Muscle of arm (tissue), 1 donor: ENCODE measurements at regions not wholly inside any gene's neighbourhood (a gene's known extent, or its start where the extent isn't known, plus 50 kb on each side); places are given as distances from the start of the nearest gene placed in this dataset.
A peak's percentile ranks its signal among the peaks of the same experiment; 100 is the strongest.

Experiments
- DNase-seq: peaks from one replicate; pipeline ENCODE4 v3.0.0-alpha.2; 2013

DNA sequence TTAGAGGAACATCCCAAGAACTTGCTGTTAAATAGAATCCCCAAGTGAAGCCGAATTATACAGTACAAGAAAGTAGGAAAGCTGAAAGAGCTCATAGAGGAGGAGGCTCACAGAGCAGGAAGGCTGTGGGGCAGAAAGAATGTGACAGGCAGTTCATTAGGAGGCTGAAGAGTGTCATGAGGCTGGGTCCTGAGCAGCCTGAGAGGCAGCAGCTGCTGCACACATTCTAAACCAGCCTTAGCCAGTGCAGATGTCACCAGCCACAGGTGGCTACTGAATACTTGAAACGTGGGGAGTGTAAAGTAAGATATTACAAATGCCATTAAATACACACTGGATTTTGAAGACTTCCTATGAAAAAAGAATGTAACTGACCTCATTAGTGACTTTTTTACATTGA, 490.2 kb upstream of the KLHL29 start:
- DNase-seq: no peak

GRCh38 chr2:22897428-22897827, 487.6 kb upstream of the KLHL29 start:
- no peak for DNase-seq

DNA sequence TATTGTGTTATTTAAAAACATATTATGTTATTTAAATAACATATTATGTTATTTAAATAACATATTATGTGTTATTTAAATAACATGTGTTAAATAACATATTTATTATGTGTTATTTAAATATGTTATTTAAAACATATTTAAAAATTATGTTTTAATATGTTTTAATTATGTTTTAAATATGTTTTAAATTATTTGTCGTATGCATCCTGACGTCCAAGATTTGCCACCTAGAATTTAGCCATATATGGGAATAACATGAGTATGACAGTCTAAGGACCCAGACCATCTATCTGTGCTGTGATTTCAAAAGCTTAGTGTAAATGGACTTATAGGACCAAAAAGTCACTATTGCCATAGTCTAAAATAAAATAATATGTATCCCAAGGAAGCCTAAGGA, 484.3 kb upstream of the KLHL29 start:
- DNase-seq: no peak

DNA sequence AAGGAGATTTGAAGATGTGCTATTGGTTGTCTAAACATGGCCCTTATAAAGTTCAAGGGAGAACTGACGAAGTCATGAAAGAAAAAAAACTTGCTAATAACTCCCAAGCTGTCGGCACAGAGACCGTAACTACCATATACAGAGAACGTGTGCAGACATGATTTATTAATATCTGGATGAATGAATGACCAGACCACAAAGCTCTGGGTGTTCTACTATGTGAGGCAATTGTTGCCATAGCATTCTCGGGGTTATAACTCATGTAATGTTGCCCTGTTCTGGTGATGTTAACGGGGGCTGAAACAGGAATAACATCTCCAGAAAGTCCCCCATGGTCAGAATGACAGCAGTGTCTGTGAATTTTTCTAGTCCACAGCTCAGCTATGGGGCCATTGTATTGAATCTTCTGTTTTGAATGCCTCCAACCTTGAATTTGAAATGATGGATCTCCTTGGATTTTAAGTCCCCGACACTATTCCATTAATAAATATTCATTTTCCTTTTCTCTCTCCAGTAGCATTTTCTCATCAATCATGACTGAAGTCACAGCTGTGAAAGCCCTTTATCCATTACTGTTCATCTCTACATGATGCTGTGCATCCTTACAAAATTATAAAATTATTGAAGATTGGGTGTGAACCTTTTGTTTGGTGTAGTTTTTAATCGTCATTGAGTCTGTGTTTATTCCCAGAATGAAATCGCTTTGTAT, 483.4 kb upstream of the KLHL29 start:
- DNase-seq: no peak

DNA sequence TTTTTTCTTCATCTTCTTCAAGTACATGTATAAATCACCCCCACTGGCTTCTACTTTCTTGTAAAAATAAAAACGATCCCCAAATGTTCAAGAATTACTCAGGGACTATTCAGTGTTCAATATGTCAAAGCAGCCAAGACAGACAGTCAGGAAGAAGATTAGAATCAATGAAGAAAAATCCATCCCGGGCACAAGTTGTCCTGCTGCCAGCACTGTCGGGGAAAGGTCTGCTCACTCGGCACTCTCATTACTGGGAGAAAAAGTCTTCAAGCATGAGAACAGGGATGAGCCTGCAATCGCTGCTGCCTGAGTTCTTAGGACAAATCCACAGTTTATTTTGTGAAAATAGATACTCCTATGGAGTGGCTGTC, 482.8 kb upstream of the KLHL29 start:
- DNase-seq: no peak

DNA sequence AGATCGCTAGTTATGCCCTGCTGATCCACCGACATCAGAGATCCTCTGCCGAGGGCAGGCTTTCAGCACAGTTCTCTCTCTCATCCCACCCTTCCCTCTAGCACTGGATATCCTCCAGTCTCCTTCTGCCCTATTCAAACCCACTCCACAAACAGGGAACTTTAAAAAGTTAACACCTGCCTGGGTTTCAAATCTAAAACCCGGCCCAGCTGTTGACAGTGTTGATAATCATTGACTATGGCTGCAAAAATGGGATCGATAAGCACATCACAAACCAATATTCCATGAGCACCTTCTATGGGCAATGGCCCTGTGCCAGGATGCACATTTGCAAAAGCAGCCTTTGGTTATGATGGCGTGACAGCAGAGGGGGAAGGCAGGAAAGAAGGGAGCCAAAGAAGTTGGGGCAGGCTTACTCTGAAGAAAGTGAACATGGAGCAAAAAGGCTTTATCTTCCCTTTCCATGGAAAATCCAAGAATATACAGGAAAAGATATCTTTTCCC, 482.3 kb upstream of the KLHL29 start:
- no peak for DNase-seq

DNA sequence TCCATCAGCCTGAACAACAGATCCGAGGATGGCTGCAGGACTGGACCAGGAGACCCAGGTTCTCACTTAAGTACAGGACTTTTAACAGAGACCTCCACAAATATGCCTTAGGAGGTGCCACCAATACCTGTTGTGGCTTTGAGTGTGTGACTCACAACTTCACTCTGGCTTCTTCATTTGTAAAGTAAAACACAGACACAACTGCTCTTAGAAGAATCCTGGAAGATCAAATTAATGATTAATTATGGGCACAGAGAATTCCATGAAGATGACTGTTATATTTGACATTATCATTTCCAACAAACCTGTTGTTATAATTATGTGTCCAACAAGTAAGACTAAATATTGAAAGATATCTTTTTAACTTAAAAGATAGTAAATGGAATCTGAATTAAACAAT, 481.4 kb upstream of the KLHL29 start:
- no peak for DNase-seq

- DNase-seq: no peak
Measured at GRCh38 chr2:22904126-22904684, 480.8 kb upstream of the KLHL29 start.

GRCh38 chr2:22907330-22907729, 477.6 kb upstream of the KLHL29 start:
- no peak for DNase-seq

DNA sequence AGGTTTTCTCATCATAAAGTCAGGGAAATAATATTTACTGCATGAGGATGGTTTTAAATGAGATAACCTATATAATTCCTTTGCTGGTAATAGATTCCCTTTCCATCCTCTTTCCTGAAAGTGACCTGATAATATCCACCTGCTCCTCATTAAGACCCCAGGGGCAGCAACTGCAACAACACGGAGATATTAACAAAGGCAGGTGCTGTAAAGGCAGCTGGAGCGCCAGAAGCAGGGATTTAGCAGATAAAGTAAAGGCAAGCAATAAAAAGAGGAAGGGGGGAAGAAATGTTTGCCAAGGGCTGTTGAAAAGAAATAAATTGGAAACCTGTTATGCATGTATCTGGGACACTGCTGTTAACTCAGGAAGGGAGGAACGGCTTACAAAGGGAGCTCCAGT, 472.6 kb upstream of the KLHL29 start:
- DNase-seq: no peak

- DNase-seq: no peak
Measured at GRCh38 chr2:22929998-22930397, 455.0 kb upstream of the KLHL29 start.

- no peak for DNase-seq
Measured at GRCh38 chr2:22930781-22931180, 454.2 kb upstream of the KLHL29 start.

DNA sequence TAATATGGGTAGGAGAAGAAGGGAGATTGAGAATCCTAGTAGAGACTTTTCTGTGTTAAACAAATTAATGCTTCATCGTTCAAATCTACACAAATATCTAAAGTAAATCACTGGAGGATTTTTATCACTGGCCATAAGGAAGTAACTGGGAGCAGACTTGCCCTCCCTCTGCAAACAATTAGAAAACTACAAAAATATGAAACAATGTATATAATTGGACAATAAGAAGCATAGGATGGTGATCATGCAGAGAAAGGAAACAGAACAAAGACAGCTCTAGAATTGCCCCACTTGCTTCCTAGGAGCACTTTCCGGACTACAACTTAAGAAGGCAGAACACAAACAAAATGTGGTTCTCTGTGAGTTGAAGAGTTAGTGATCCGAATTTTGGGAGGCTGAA, 452.7 kb upstream of the KLHL29 start:
- DNase-seq: no peak

- no peak for DNase-seq
Measured at GRCh38 chr2:22934747-22935146, 450.2 kb upstream of the KLHL29 start.

GRCh38 chr2:22942441-22942840, 442.5 kb upstream of the KLHL29 start:
- no peak for DNase-seq

- no peak for DNase-seq
Measured at GRCh38 chr2:22944143-22944542, 440.8 kb upstream of the KLHL29 start.

DNA sequence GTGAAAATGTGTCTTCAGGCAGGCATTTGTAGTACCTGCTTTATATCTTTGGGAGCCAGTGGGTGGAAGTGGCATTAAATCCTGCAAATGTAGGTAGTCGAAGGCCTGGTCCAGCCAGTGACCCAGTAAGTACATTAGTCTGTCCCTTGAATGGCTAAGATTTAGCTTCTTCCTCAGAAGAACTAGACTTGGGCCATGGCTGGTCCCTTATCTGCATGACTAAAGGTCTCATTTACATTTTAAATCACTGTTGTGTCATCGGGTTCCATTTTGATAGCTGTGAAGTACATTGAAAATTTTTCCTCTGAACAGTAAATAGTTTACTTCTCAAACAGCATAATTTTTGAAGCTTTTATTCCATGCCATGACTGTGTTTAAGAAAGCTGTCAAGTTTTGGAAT, 438.4 kb upstream of the KLHL29 start:
- no peak for DNase-seq

- no peak for DNase-seq
Measured at GRCh38 chr2:22947741-22948140, 437.2 kb upstream of the KLHL29 start.

DNA sequence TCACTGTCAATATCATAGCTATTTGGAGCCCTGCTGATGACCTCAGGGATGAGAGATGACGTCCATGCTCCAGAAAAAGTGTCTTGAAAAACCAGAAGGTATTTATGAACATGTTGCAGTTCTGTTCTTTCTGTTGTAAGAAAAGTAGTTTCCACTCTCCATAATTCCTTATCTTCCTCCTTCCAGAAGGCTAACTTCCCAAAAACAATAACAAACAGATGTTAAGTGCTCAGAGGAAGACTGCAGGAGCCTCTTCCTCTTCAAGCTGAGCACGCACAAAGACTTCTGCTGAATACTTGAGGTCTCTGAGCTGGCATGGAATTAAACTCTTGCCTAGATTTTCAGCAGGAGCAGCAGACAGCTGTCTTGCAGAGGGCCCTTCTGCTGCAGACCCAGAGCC, 434.5 kb upstream of the KLHL29 start:
- no peak for DNase-seq

DNA sequence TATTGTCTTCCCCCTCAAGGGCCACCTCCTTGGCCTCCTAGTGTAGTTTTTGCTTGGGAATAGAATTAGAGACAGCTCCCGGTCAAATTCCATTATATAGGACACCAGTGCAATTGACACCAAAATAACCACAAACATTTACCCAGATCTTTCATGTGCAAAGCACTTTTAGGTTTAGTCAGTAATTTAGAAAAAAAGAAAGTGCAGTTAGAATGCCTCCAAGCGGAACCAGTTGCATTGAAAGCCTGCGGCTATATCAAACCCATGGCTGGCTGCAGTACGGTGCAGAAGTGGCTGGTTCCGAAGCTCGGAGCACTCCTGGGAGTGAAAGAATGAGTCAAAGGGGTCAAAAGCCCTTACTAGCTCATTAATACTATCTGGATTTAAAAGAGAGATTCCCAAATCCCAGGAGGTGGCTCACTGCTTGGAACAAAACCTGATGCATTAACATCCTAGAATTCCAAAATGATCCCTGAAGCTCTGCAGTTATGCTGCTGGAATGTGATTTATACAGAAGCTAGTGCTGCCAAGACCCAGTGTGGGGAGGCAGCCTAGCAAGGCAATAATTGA, 432.2 kb upstream of the KLHL29 start:
- DNase-seq: no peak

GRCh38 chr2:22957446-22957845, 427.5 kb upstream of the KLHL29 start:
- no peak for DNase-seq

- DNase-seq: no peak
Measured at GRCh38 chr2:22958308-22958707, 426.7 kb upstream of the KLHL29 start.

DNA sequence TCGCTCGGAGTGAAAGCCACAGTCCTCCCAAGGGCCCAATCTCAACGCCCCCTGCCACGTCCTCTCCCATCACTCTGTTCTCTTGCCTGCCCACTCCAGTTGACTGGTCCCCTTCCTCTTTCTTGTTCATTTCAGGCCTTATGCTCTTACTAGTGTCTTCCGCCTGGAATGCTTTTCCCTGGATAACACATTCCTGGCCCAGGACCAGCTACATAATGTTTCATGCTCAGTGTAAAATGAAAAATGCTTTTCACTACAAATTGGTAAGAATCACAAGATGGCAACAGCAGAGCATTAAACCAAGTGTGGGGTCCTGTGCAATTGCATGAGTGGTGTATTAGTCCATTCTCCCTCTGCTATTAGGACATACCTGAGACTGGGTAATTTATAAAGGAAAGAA, 417.2 kb upstream of the KLHL29 start:
- peak; percentile 41 for DNase-seq
